OCI-LY1 (cell line): ENCODE measurements at regions not wholly inside any gene's neighbourhood (a gene's known extent, or its start where the extent isn't known, plus 50 kb on each side); places are given as distances from the start of the nearest gene placed in this dataset.

Experiments
- H2AFZ ChIP-seq: fragments of 200-600 bp; sonication (generic), shearing (Covaris generic); 2 replicates; pipeline ENCODE4 v1.6.0; 2014; ENCODE audit warnings: antibody characterized with exemption, mild to moderate bottlenecking, low read length
- H3F3A ChIP-seq: fragments of 200-600 bp; sonication (generic), shearing (Covaris generic); 2 replicates; pipeline ENCODE4 v1.6.0; 2014; ENCODE audit warnings: mild to moderate bottlenecking, antibody characterized with exemption, low read length, moderate library complexity; ENCODE audit not compliant: insufficient read depth
- H3K27ac ChIP-seq: fragments of 200-600 bp; sonication (generic); 2 replicates; pipeline ENCODE4 v1.5.1; 2014; ENCODE audit warnings: low read length, mixed run types, mild to moderate bottlenecking, low read depth; ENCODE audit not compliant: poor library complexity, severe bottlenecking
- H3K27me3 ChIP-seq: fragments of 200-600 bp; sonication (generic); 2 replicates; pipeline ENCODE4 v1.6.0; 2014; ENCODE audit warnings: antibody characterized with exemption, mild to moderate bottlenecking, low read length, moderate library complexity; ENCODE audit not compliant: insufficient read depth
- H3K36me3 ChIP-seq: fragments of 200-600 bp; sonication (generic); 2 replicates; pipeline ENCODE4 v1.6.1; 2014; ENCODE audit warnings: mild to moderate bottlenecking, antibody characterized with exemption, low read length, moderate library complexity, mixed read lengths; ENCODE audit not compliant: insufficient read depth
- H3K4me1 ChIP-seq: fragments of 200-600 bp; sonication (generic); 2 replicates; pipeline ENCODE4 v1.5.1; 2014; ENCODE audit warnings: mild to moderate bottlenecking, low read length, moderate library complexity; ENCODE audit not compliant: insufficient read depth, severe bottlenecking
- H3K4me2 ChIP-seq: fragments of 200-600 bp; sonication (generic), shearing (Covaris generic); 2 replicates; pipeline ENCODE4 v1.6.1; 2014; ENCODE audit warnings: low read length
- H3K4me3 ChIP-seq: fragments of 200-600 bp; sonication (generic); 2 replicates; pipeline ENCODE4 v1.5.1; 2014; ENCODE audit warnings: low read length, low read depth, mild to moderate bottlenecking, mixed read lengths; ENCODE audit not compliant: poor library complexity, severe bottlenecking
- H3K79me2 ChIP-seq: fragments of 200-600 bp; shearing (Covaris generic); 2 replicates; pipeline ENCODE4 v1.6.1; 2016; ENCODE audit warnings: mixed run types, low read length, mixed read lengths; ENCODE audit not compliant: insufficient read depth
- H3K9ac ChIP-seq: fragments of 200-600 bp; sonication (generic), shearing (Covaris generic); 2 replicates; pipeline ENCODE4 v1.6.1; 2014; ENCODE audit warnings: mild to moderate bottlenecking, low read length, mixed read lengths
- H3K9me2 ChIP-seq: fragments of 200-600 bp; sonication (generic), shearing (Covaris generic); 2 replicates; pipeline ENCODE4 v1.6.1; 2014; ENCODE audit warnings: low read depth, mild to moderate bottlenecking, low read length, mixed read lengths
- H3K9me3 ChIP-seq: fragments of 200-600 bp; shearing (Covaris generic); 2 replicates; pipeline ENCODE4 v1.6.1; 2014; ENCODE audit warnings: low read length, mixed read lengths
- H4K20me1 ChIP-seq: fragments of 200-600 bp; sonication (generic), shearing (Covaris generic); 2 replicates; pipeline ENCODE4 v1.6.0; 2016; ENCODE audit warnings: mild to moderate bottlenecking, low read length; ENCODE audit not compliant: insufficient read depth
- EZH2 ChIP-seq: fragments of 200-600 bp; sonication (generic), shearing (Covaris generic); IDR thresholded peaks from 2 replicates; pipeline ENCODE4 v1.8.0; 2017; ENCODE audit warnings: borderline replicate concordance, mixed run types, mild to moderate bottlenecking, antibody characterized with exemption, low read length, moderate library complexity, mixed read lengths
- TF ChIP-seq, protein P1 (sequence below): fragments of 200-600 bp; sonication (generic), shearing (Covaris generic); IDR thresholded peaks from 2 replicates; pipeline ENCODE4 v1.5.1; 2017; ENCODE audit warnings: mild to moderate bottlenecking, antibody characterized with exemption, low read length, moderate library complexity, mixed read lengths

DNA sequence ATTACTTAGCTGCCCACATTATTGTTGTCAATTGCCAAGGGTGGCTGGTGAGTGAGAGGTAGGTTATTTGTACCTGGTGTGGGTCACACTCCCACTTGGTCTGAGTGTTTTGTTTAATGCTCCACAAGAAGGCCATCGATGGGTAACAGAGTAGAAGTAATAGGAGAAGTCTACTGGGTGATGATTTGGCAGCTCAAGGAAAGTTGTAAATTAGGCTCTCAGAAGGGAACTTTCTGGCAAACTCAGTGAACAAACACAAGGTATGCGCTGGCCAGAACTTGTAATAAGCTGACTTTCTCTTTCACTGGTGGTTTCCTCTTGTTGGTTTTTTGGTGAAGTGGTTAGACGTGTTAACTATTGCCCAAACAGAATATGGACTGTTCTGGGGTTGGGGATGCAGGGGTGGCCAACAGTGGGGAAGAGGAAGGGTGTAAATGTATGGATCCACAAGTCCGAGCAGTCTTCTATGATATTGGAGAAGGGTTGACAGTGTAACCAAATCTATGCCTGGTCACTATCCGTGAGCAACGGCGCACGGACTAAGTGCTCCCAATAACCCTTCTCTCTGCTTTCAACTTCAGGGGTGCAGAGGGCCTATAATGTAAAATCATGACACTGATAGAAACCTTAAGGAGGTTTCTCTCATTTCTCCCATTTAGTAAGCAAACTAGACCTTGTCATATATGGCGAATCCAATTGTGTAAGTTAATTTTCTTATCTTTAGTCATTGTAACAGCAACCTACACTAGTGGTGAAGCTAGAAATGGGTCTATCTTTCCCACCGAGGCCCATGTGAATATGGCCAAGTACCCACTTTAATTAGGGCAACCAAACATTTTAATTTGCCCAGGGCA is 212.8 kb downstream of the PTEN start:
- H3K4me2 ChIP-seq: no peak overlapping the region
- TF ChIP-seq EZH2: no peak
- TF ChIP-seq, protein P1, sequence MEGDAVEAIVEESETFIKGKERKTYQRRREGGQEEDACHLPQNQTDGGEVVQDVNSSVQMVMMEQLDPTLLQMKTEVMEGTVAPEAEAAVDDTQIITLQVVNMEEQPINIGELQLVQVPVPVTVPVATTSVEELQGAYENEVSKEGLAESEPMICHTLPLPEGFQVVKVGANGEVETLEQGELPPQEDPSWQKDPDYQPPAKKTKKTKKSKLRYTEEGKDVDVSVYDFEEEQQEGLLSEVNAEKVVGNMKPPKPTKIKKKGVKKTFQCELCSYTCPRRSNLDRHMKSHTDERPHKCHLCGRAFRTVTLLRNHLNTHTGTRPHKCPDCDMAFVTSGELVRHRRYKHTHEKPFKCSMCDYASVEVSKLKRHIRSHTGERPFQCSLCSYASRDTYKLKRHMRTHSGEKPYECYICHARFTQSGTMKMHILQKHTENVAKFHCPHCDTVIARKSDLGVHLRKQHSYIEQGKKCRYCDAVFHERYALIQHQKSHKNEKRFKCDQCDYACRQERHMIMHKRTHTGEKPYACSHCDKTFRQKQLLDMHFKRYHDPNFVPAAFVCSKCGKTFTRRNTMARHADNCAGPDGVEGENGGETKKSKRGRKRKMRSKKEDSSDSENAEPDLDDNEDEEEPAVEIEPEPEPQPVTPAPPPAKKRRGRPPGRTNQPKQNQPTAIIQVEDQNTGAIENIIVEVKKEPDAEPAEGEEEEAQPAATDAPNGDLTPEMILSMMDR: no peak
- H3K79me2 ChIP-seq: no peaks in the 10 kb centered on the region
- H3K27ac ChIP-seq: no peak overlapping the region
- no peak overlapping the region for H3K9ac ChIP-seq
- H3K4me1 ChIP-seq: no peaks in the 10 kb centered on the region
- H3K27me3 ChIP-seq: no peaks in the 10 kb centered on the region
- H2AFZ ChIP-seq: no peak overlapping the region
- no peak overlapping the region for H3K4me3 ChIP-seq
- no peaks in the 10 kb centered on the region for H3K36me3 ChIP-seq
- H3F3A ChIP-seq: no peaks in the 10 kb centered on the region
- no peaks in the 10 kb centered on the region for H3K9me2 ChIP-seq
- no peaks in the 10 kb centered on the region for H3K9me3 ChIP-seq
- H4K20me1 ChIP-seq: no peaks in the 10 kb centered on the region

DNA sequence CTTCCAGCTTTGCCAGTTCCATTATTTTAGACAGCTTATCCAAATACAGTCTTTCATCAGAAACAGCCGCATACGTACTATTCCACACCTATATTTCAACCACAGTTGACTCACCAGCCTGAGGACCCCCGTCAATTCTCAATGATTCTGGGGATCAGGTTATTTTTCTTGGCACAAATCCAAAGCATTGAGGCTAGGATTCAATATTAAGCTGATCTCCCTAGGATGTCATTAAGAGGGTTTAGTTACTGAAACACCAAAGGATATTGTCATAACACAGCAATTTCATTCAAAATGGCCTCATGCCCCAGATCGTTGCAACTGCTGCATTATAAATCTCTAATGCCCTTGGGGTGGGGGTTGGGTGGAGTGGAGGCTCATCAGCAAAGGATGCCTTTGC is 214.6 kb downstream of the PTEN start:
- H4K20me1 ChIP-seq: no peaks in the 10 kb centered on the region
- H3K27ac ChIP-seq: no peak overlapping the region
- no peaks in the 10 kb centered on the region for H3K9me2 ChIP-seq
- no peak overlapping the region for H3K9ac ChIP-seq
- no peaks in the 10 kb centered on the region for H3K79me2 ChIP-seq
- no peak overlapping the region for H2AFZ ChIP-seq
- H3F3A ChIP-seq: no peaks in the 10 kb centered on the region
- no peaks in the 10 kb centered on the region for H3K4me1 ChIP-seq
- no peak overlapping the region for H3K4me3 ChIP-seq
- TF ChIP-seq, protein P1: no peak
- TF ChIP-seq EZH2: no peak
- no peaks in the 10 kb centered on the region for H3K36me3 ChIP-seq
- H3K4me2 ChIP-seq: no peak overlapping the region
- H3K27me3 ChIP-seq: no peaks in the 10 kb centered on the region
- no peaks in the 10 kb centered on the region for H3K9me3 ChIP-seq

DNA sequence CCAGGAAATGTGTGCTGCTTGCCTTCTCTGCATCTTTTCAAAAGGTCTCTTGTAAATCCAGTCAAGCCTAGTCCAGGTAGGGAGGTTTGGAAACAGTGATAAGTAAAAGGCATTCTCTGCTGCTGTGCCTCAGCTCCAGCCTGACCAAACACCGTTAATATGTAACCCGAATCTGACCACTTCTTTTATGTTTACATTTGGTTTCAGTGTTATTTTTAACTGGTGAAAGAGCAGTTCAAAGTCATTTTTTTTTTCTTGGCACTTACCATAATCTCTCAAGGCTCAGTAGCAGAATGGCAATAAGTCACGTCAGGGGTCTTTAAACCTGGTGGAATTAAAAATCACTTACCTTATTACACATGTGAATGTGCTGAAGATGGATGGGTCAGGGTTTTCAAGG is 216.8 kb downstream of the PTEN start:
- Histone ChIP-seq H3K4me3 (no peak overlapping the region), H3K4me1 (no peaks in the 10 kb centered on the region), H4K20me1 (no peaks in the 10 kb centered on the region), H3K27ac (no peak overlapping the region), H3K4me2 (no peak overlapping the region), H3K36me3 (no peaks in the 10 kb centered on the region), H3K79me2 (no peaks in the 10 kb centered on the region), H3K27me3 (no peaks in the 10 kb centered on the region), H3K9me2 (no peaks in the 10 kb centered on the region), H3K9me3 (no peaks in the 10 kb centered on the region), H2AFZ (no peak overlapping the region), H3F3A (no peaks in the 10 kb centered on the region), H3K9ac (no peak overlapping the region)
- TF ChIP-seq, protein P1: no peak
- TF ChIP-seq EZH2: no peak
